Neural cell (in vitro differentiated cells): ENCODE measurements at regions not wholly inside any gene's neighbourhood (a gene's known extent, or its start where the extent isn't known, plus 50 kb on each side); places are given as distances from the start of the nearest gene placed in this dataset.

Experiments used
- CTCF ChIP-seq: fragments of 450-650 bp; IDR thresholded peaks from 2 replicates; pipeline ENCODE4 v1.5.1; 2014; ENCODE audit warnings: antibody characterized with exemption, mild to moderate bottlenecking, moderate library complexity; ENCODE audit not compliant: poor library complexity, severe bottlenecking
- EP300 ChIP-seq: fragments of 450-650 bp; conservative IDR thresholded peaks from 2 replicates; pipeline ENCODE4 v1.6.1; 2014; ENCODE audit warnings: antibody characterized with exemption, mild to moderate bottlenecking, moderate library complexity; ENCODE audit not compliant: poor library complexity, severe bottlenecking
- EZH2 ChIP-seq: fragments of 200-600, 300-800 bp; shearing (Covaris generic), sonication (generic); IDR thresholded peaks from 2 replicates; pipeline ENCODE4 v1.6.1; 2014; ENCODE audit warnings: antibody characterized with exemption, low read length, borderline replicate concordance, mild to moderate bottlenecking; ENCODE audit not compliant: insufficient read depth, poor library complexity, severe bottlenecking
- MXI1 ChIP-seq: fragments of 450-650 bp; conservative IDR thresholded peaks from 2 replicates; pipeline ENCODE4 v1.6.1; 2014; ENCODE audit warnings: antibody characterized with exemption, mild to moderate bottlenecking; ENCODE audit not compliant: poor library complexity, severe bottlenecking
- POLR2AphosphoS5 ChIP-seq: IDR thresholded peaks from 2 replicates; pipeline ENCODE4 v1.6.1; 2012
- RAD21 ChIP-seq: fragments of 450-650 bp; conservative IDR thresholded peaks from 2 replicates; pipeline ENCODE4 v1.6.1; 2014; ENCODE audit warnings: antibody characterized with exemption, mild to moderate bottlenecking, moderate library complexity
- REST ChIP-seq: IDR thresholded peaks from 2 replicates; pipeline ENCODE4 v1.6.1; 2012; ENCODE audit warnings: borderline replicate concordance
- SMC3 ChIP-seq: fragments of 450-650 bp; conservative IDR thresholded peaks from 2 replicates; pipeline ENCODE4 v1.6.1; 2014; ENCODE audit warnings: antibody characterized with exemption, mild to moderate bottlenecking, moderate library complexity; ENCODE audit not compliant: poor library complexity
- TAF1 ChIP-seq: IDR thresholded peaks from 2 replicates; pipeline ENCODE4 v1.6.1; 2012; ENCODE audit warnings: low read depth

GRCh38 chr7:80401708-80402107 lies 110.2 kb downstream of the GNAT3 start:
- no peak for TF ChIP-seq CTCF
- TF ChIP-seq EZH2, result no peak
- TF ChIP-seq POLR2AphosphoS5, result no peak
- no peak for TF ChIP-seq EP300
- no peak for TF ChIP-seq REST
- no peak for TF ChIP-seq SMC3
- TF ChIP-seq RAD21, result no peak
- TF ChIP-seq MXI1, result no peak
- TF ChIP-seq TAF1, result no peak
